NCI-H2196 (cell line): ENCODE measurements at regions not wholly inside any gene's neighbourhood (a gene's known extent, or its start where the extent isn't known, plus 50 kb on each side); places are given as distances from the start of the nearest gene placed in this dataset.
"Not testable (repeated sequence)": the region's sequence is repeated elsewhere in the genome, so short reads cannot be mapped to it uniquely, and the experiment has no call there.

ENCODE experiments used
- DNase-seq: peaks from one replicate; lab custom pipeline; 2025; ENCODE audit not compliant: unreplicated experiment; lab: John Stamatoyannopoulos, UW

DNA sequence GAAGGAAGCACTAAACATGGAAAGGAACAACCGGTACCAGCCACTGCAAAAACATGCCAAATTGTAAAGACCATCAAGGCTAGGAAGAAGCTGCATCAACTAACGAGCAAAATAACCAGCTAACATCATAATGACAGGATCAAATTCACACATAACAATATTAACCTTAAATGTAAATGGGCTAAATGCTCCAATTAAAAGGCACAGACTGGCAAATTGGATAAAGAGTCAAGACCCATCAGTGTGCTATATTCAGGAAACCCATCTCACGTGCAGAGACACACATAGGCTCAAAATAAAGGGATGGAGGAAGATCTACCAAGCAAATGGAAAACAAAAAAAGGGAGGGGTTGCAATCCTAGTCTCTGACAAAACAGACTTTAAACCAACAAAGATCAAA is 126.3 kb upstream of the CAV2 start:
- DNase-seq, result not testable (repeated sequence)

GRCh38 chr7:116377721-116378120 is 121.8 kb upstream of the CAV2 start:
- no peak for DNase-seq

GRCh38 chr7:116380025-116380424 is 119.5 kb upstream of the CAV2 start:
- DNase-seq, result no peak

DNA sequence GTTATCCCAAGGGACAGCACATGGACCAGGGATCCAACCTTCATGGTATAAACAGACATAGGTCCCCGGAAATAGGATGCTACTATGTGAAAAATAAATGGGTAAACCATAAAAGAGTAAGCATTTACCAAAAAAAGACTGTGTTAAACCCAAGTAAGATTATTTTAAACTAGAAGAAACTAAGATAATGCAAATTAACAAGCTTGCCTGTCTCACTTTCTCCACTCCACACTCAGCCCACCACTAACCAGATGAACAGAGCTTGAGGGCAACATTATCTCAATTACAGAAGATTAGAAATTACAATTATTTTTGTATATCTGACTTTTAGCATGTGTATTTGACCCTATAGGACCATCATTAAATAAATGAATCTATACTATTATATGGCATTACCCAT is 117.2 kb upstream of the CAV2 start:
- no peak for DNase-seq

DNA sequence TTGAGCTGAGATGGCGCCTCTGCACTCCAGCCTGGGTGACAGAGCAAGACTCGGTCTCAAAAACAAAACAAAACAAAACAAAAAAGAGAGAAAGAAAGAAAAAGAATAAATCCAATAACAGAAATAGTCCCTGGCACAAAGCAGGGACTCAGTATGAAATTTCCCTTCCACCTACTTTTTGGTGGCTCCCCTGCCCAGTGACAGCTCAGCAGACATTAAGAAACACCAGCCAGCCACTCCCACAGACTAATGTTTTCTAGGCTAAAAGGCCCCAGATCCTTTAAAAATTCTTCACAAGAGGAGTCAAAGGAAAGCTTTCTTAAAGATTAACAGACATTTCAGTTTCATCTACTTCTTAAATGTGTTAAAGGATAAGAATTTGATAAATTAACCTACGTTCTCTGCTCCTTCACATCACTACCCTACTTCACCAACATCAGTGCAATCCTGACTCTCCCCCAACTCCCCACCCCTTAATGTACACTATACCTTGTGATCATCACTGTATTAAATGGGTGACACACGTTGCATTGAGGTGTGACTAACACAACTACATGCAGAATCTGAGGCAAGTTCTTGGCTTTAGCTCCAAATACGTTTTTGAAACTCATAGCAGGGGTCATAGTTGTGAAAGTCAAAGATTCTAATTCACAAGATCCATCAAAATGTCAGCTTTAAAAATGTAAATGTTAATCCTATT is 114.5 kb upstream of the CAV2 start:
- DNase-seq, result no peak

DNA sequence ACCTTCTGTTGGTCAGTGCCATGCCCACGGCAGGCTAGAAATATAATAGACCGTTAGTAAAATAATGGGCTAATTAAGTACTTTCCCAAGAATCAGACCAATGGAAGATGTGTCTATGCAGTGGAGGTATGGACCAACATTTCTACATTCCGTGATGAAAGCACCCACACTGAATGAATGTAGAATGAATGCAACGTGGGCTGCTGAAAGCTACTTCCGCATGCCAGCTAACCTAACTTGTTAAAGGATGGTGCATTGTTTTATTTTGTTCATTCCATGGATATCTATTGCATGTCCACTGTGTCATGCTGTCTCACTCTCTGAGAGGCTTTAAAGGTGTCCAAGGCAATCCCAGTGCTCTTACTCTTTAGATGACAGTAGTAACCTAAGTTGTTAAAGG is 112.9 kb upstream of the CAV2 start:
- no peak for DNase-seq

DNA sequence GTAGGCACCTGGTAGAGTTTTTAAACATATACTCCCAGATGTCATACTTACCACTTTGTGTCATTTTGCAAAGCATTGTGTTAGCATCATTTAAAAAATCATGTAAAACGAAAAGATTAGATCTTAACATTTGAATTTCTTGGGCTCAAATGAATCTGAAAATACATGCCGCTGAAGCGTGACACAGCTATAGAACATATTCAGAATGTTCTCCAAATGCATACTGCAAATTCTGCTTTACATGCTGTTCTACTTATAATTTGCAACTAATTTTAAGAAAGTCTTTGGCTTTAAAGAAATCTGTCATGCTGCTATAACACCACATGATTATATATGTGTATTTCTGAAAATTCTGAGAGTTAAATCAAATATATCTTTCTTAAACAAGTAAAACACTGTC is 109.2 kb upstream of the CAV2 start:
- DNase-seq, result no peak

GRCh38 chr7:116392806-116393205 is 106.7 kb upstream of the CAV2 start:
- no peak for DNase-seq

- DNase-seq, result no peak
Measured at GRCh38 chr7:116393654-116394053, 105.9 kb upstream of the CAV2 start.

DNA sequence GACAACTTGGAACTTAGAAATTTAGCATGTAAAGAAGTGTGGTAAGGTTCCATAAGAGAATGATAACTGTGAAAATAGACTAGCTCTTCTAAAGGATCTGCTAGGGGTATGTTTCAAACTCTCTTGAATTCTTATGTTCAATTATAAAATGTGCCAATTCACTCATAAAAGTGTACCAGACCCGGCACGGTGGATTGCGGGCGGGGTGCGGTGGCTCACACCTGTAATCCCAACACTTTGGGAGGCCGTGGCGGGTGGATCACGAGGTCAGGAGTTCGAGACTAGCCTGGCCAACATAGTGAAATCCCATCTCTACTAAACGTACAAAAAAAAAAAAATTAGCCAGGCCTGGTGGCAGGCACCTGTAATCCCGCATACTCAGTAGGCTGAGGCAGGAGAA is 105.4 kb upstream of the CAV2 start:
- DNase-seq, result no peak

- no peak for DNase-seq
Measured at GRCh38 chr7:116395141-116395791, 104.3 kb upstream of the CAV2 start.

- DNase-seq, result no peak
Measured at GRCh38 chr7:116398672-116399071, 100.9 kb upstream of the CAV2 start.

GRCh38 chr7:116399819-116400218 is 99.7 kb upstream of the CAV2 start:
- DNase-seq, result no peak

- DNase-seq, result no peak
Measured at GRCh38 chr7:116400522-116400921, 99.0 kb upstream of the CAV2 start.

DNA sequence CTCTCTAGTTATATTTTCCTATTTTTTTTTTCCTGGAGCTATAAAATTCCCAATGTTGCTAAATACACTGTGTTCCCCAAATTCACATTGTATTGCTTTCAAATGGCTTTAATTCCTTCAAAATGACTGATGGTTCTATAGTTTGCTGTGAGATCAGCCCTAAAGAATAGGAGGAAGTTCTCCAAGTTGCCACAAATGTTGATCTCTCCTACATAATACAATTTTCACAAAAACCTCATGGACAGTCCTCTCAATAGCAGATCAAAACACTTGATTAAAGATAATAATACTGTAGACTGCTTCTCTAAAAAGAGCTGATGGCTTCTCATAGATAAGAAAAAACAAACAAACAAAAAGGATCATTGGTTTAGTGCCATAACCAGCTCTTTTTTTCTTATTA is 97.8 kb upstream of the CAV2 start:
- DNase-seq, result no peak

DNA sequence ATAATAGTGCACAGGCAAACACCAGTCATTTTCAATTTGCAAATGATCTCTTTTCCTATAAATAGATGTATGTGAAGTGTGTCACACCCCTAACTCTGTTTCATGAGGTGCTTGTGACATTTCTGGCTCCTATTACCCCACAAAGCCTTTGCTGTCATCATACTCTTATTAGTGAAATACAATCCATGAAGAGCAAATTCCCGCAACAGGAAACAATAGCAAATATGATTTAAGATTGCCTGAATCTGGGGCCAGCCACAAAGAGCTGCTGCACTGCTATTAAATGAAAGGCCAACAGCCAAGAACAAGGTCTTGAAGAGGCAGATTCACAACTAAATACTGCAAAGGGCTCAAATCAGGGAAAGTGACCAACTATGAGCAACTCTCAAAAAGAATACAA is 96.3 kb upstream of the CAV2 start:
- DNase-seq, result no peak

DNA sequence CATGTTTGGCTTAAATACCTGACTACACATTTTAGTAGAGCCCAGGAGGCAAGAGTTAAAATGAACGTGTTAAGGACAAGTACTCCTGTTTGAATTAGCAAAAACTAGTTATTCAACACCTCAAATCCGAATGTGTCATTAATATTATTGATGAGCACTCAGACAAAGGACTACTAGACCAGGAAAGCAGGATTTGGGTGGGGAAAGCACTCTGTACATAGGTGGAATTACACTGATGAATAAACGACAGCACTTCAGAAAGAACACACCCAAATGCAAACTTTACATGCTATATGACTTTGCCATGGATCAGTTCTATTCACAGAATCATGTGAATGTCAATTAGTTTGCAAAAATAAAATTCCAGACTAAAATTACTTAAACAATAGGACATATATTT is 95.1 kb upstream of the CAV2 start:
- no peak for DNase-seq

- DNase-seq, result no peak
Measured at GRCh38 chr7:116405810-116406209, 93.7 kb upstream of the CAV2 start.

DNA sequence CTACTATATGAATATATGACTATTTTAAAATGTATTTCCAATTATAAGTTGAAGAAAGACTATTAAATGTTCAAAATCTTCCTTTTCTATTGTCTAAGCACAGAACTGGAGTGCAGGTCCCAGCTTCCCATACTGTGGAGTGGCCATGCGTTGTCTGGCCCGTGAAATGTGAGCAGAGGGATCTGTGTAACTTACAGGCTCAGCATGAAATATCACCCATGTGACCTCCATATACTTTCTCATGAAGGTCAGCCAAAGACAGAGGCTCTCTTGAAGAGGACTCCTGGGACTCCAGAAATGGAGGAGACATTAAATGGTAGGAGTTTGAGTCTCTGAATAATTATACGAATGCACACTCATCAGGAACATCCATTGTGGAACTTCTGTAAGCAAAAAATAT is 92.4 kb upstream of the CAV2 start:
- DNase-seq, result no peak

GRCh38 chr7:116408166-116408565 is 91.4 kb upstream of the CAV2 start:
- DNase-seq, result no peak

GRCh38 chr7:116408831-116409453 is 90.6 kb upstream of the CAV2 start:
- DNase-seq, result not testable (repeated sequence)

GRCh38 chr7:116410694-116411093 is 88.8 kb upstream of the CAV2 start:
- DNase-seq, result not testable (repeated sequence)
